ENCODE measurements at regions not wholly inside any gene's neighbourhood (a gene's known extent, or its start where the extent isn't known, plus 50 kb on each side); places are given as distances from the start of the nearest gene placed in this dataset.

- FAIRE-seq (no peak), DNase-seq (ENCODE audit: insufficient read length) (no peak)
- TF ChIP-seq POLR2A (IDR thresholded peaks at IDR 0.05; ENCODE audit: low read depth, low read length) (no peak), TAF1 (IDR thresholded peaks at IDR 0.05; ENCODE audit: borderline replicate concordance, low read depth, low read length) (no peak), POLR2AphosphoS5 (IDR thresholded peaks at IDR 0.05; ENCODE audit: low read depth, low read length) (no peak)
Measured at GRCh38 chr6:92849636-92850035, 569.7 kb downstream of the EPHA7 start.

GRCh38 chr6:92848901-92849300 lies 570.5 kb downstream of the EPHA7 start:
- no peak for DNase-seq (ENCODE audit: insufficient read length)
- no peak for TF ChIP-seq POLR2A (IDR thresholded peaks at IDR 0.05; ENCODE audit: low read depth, low read length)
- no peak for TF ChIP-seq POLR2AphosphoS5 (IDR thresholded peaks at IDR 0.05; ENCODE audit: low read depth, low read length)
- no peak for TF ChIP-seq TAF1 (IDR thresholded peaks at IDR 0.05; ENCODE audit: borderline replicate concordance, low read depth, low read length)
- no peak for FAIRE-seq

GRCh38 chr6:92848459-92848858 lies 570.9 kb downstream of the EPHA7 start:
- DNase-seq (ENCODE audit: insufficient read length) (no peak), FAIRE-seq (no peak)
- TF ChIP-seq POLR2A (IDR thresholded peaks at IDR 0.05; ENCODE audit: low read depth, low read length) = no peak

GRCh38 chr6:92847988-92848387 lies 571.4 kb downstream of the EPHA7 start:
- no peak for FAIRE-seq
- TF ChIP-seq POLR2A (IDR thresholded peaks at IDR 0.05; ENCODE audit: low read depth, low read length) = no peak
- no peak for TF ChIP-seq POLR2AphosphoS5 (IDR thresholded peaks at IDR 0.05; ENCODE audit: low read depth, low read length)
- no peak for TF ChIP-seq TAF1 (IDR thresholded peaks at IDR 0.05; ENCODE audit: borderline replicate concordance, low read depth, low read length)
- no peak for DNase-seq (ENCODE audit: insufficient read length)

- DNase-seq (ENCODE audit: insufficient read length) (no peak), FAIRE-seq (no peak)
- TF ChIP-seq TAF1 (IDR thresholded peaks at IDR 0.05; ENCODE audit: borderline replicate concordance, low read depth, low read length) (no peak), POLR2AphosphoS5 (IDR thresholded peaks at IDR 0.05; ENCODE audit: low read depth, low read length) (no peak), POLR2A (IDR thresholded peaks at IDR 0.05; ENCODE audit: low read depth, low read length) (no peak)
Measured at GRCh38 chr6:92840246-92840930, 579.0 kb downstream of the EPHA7 start.

GRCh38 chr6:92828788-92829187 lies 590.6 kb downstream of the EPHA7 start:
- FAIRE-seq = no peak
- no peak for DNase-seq (ENCODE audit: insufficient read length)
- no peak for TF ChIP-seq TAF1 (IDR thresholded peaks at IDR 0.05; ENCODE audit: borderline replicate concordance, low read depth, low read length)
- TF ChIP-seq POLR2A (IDR thresholded peaks at IDR 0.05; ENCODE audit: low read depth, low read length) = no peak
- TF ChIP-seq POLR2AphosphoS5 (IDR thresholded peaks at IDR 0.05; ENCODE audit: low read depth, low read length) = no peak

- TF ChIP-seq TAF1 (IDR thresholded peaks at IDR 0.05; ENCODE audit: borderline replicate concordance, low read depth, low read length) (no peak), POLR2A (IDR thresholded peaks at IDR 0.05; ENCODE audit: low read depth, low read length) (no peak), POLR2AphosphoS5 (IDR thresholded peaks at IDR 0.05; ENCODE audit: low read depth, low read length) (no peak)
- FAIRE-seq (no peak), DNase-seq (ENCODE audit: insufficient read length) (no peak)
Measured at GRCh38 chr6:92827104-92827503, 592.3 kb downstream of the EPHA7 start.

GRCh38 chr6:92826633-92827032 lies 592.7 kb downstream of the EPHA7 start:
- DNase-seq (ENCODE audit: insufficient read length) (no peak), FAIRE-seq (no peak)
- TF ChIP-seq POLR2A (IDR thresholded peaks at IDR 0.05; ENCODE audit: low read depth, low read length) = no peak
- TF ChIP-seq TAF1 (IDR thresholded peaks at IDR 0.05; ENCODE audit: borderline replicate concordance, low read depth, low read length) = no peak
- no peak for TF ChIP-seq POLR2AphosphoS5 (IDR thresholded peaks at IDR 0.05; ENCODE audit: low read depth, low read length)

GRCh38 chr6:92822222-92822621 lies 597.1 kb downstream of the EPHA7 start:
- no peak for FAIRE-seq
- no peak for DNase-seq (ENCODE audit: insufficient read length)
- no peak for TF ChIP-seq POLR2A (IDR thresholded peaks at IDR 0.05; ENCODE audit: low read depth, low read length)
- no peak for TF ChIP-seq POLR2AphosphoS5 (IDR thresholded peaks at IDR 0.05; ENCODE audit: low read depth, low read length)
- no peak for TF ChIP-seq TAF1 (IDR thresholded peaks at IDR 0.05; ENCODE audit: borderline replicate concordance, low read depth, low read length)

- TF ChIP-seq POLR2A (IDR thresholded peaks at IDR 0.05; ENCODE audit: low read depth, low read length) (no peak), TAF1 (IDR thresholded peaks at IDR 0.05; ENCODE audit: borderline replicate concordance, low read depth, low read length) (no peak), POLR2AphosphoS5 (IDR thresholded peaks at IDR 0.05; ENCODE audit: low read depth, low read length) (no peak)
- FAIRE-seq (no peak), DNase-seq (ENCODE audit: insufficient read length) (no peak)
Measured at GRCh38 chr6:92820601-92821000, 598.8 kb downstream of the EPHA7 start.

- FAIRE-seq = peak; percentile 74
- TF ChIP-seq POLR2AphosphoS5 (IDR thresholded peaks at IDR 0.05; ENCODE audit: low read depth, low read length) (no peak), TAF1 (IDR thresholded peaks at IDR 0.05; ENCODE audit: borderline replicate concordance, low read depth, low read length) (no peak), POLR2A (IDR thresholded peaks at IDR 0.05; ENCODE audit: low read depth, low read length) (no peak)
Measured at GRCh38 chr6:92810913-92811312, 608.4 kb downstream of the EPHA7 start.

GRCh38 chr6:92806254-92806653 lies 613.1 kb downstream of the EPHA7 start:
- no peak for FAIRE-seq
- DNase-seq (ENCODE audit: insufficient read length) = no peak
- TF ChIP-seq POLR2A (IDR thresholded peaks at IDR 0.05; ENCODE audit: low read depth, low read length) (no peak), TAF1 (IDR thresholded peaks at IDR 0.05; ENCODE audit: borderline replicate concordance, low read depth, low read length) (no peak), POLR2AphosphoS5 (IDR thresholded peaks at IDR 0.05; ENCODE audit: low read depth, low read length) (no peak)

More at GRCh38 chr6:92810913-92811312, 608.4 kb downstream of the EPHA7 start:
- DNase-seq (ENCODE audit: insufficient read length) = no peak
